ENCODE measurements at regions not wholly inside any gene's neighbourhood (a gene's known extent, or its start where the extent isn't known, plus 50 kb on each side); places are given as distances from the start of the nearest gene placed in this dataset.

GRCh38 chr2:7997279-7997678 is 684.6 kb upstream of the ID2 start:
- no peaks in the 10 kb centered on the region for H3K36me3 Mint-ChIP-seq
- H3K9me3 Mint-ChIP-seq (ENCODE audit: low read depth): no peaks in the 10 kb centered on the region
- H3K4me1 Mint-ChIP-seq (ENCODE audit: low read depth): peaks cover 2% of the 10 kb centered on the region
- H3K27me3 Mint-ChIP-seq: no peaks in the 10 kb centered on the region
- H3K4me3 Mint-ChIP-seq: no peak overlapping the region
- H3K27ac Mint-ChIP-seq: no peak overlapping the region

GRCh38 chr2:7999683-8000476 is 682.0 kb upstream of the ID2 start:
- Mint-ChIP-seq H3K27me3 (no peaks in the 10 kb centered on the region), H3K9me3 (ENCODE audit: low read depth) (no peaks in the 10 kb centered on the region), H3K4me3 (no peak overlapping the region), H3K4me1 (ENCODE audit: low read depth) (peaks cover 2% of the 10 kb centered on the region), H3K36me3 (no peaks in the 10 kb centered on the region), H3K27ac (no peak overlapping the region)

- H3K9me3 Mint-ChIP-seq (ENCODE audit: low read depth): no peaks in the 10 kb centered on the region
- H3K36me3 Mint-ChIP-seq: no peaks in the 10 kb centered on the region
- H3K4me3 Mint-ChIP-seq: no peak overlapping the region
- H3K27ac Mint-ChIP-seq: no peak overlapping the region
- peaks cover 2% of the 10 kb centered on the region for H3K4me1 Mint-ChIP-seq (ENCODE audit: low read depth)
- H3K27me3 Mint-ChIP-seq: no peaks in the 10 kb centered on the region
Measured at GRCh38 chr2:8000870-8001269, 681.0 kb upstream of the ID2 start.

- H3K27me3 Mint-ChIP-seq: no peaks in the 10 kb centered on the region
- H3K9me3 Mint-ChIP-seq (ENCODE audit: low read depth): no peaks in the 10 kb centered on the region
- no peaks in the 10 kb centered on the region for H3K36me3 Mint-ChIP-seq
- no peaks in the 10 kb centered on the region for H3K4me1 Mint-ChIP-seq (ENCODE audit: low read depth)
- H3K27ac Mint-ChIP-seq: no peak overlapping the region
- H3K4me3 Mint-ChIP-seq: no peak overlapping the region
Measured at GRCh38 chr2:8002765-8003393, 679.0 kb upstream of the ID2 start.

GRCh38 chr2:8003462-8004075 is 678.3 kb upstream of the ID2 start:
- no peaks in the 10 kb centered on the region for H3K36me3 Mint-ChIP-seq
- H3K4me3 Mint-ChIP-seq: no peak overlapping the region

GRCh38 chr2:8004250-8004681 is 677.6 kb upstream of the ID2 start:
- H3K27ac Mint-ChIP-seq: no peak overlapping the region
- no peaks in the 10 kb centered on the region for H3K36me3 Mint-ChIP-seq
- no peak overlapping the region for H3K4me3 Mint-ChIP-seq
- H3K9me3 Mint-ChIP-seq (ENCODE audit: low read depth): no peaks in the 10 kb centered on the region
- no peaks in the 10 kb centered on the region for H3K4me1 Mint-ChIP-seq (ENCODE audit: low read depth)
- no peaks in the 10 kb centered on the region for H3K27me3 Mint-ChIP-seq

More at GRCh38 chr2:8003462-8004075, 678.3 kb upstream of the ID2 start:
- no peaks in the 10 kb centered on the region for H3K27me3 Mint-ChIP-seq
- no peak overlapping the region for H3K27ac Mint-ChIP-seq
- no peaks in the 10 kb centered on the region for H3K9me3 Mint-ChIP-seq (ENCODE audit: low read depth)
- H3K4me1 Mint-ChIP-seq (ENCODE audit: low read depth): no peaks in the 10 kb centered on the region

DNA sequence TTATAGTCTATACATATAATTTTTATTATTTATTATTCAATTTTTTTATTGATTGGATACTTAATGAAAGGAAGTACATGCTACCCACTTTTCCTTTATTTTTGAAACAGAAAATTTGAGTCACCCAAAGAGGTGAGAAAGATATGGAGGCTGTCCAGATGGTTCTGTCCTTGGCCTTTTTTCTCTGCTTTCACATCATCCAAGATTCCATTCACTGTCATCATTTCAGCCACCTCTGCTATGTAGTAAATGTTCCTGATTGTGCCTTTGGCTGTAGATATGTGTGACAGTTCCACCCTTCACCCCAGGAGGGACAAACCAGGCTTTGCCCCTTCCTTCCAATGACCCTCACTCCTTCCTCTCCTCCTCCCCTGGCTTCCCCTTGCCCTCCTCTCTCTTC is 675.7 kb upstream of the ID2 start:
- Mint-ChIP-seq H3K27ac (no peak overlapping the region), H3K36me3 (no peaks in the 10 kb centered on the region), H3K4me3 (no peak overlapping the region), H3K9me3 (ENCODE audit: low read depth) (no peaks in the 10 kb centered on the region), H3K4me1 (ENCODE audit: low read depth) (no peaks in the 10 kb centered on the region), H3K27me3 (no peaks in the 10 kb centered on the region)

GRCh38 chr2:8006626-8007025 is 675.2 kb upstream of the ID2 start:
- Mint-ChIP-seq H3K4me3 (no peak overlapping the region), H3K27ac (no peak overlapping the region), H3K9me3 (ENCODE audit: low read depth) (no peaks in the 10 kb centered on the region), H3K27me3 (no peaks in the 10 kb centered on the region), H3K4me1 (ENCODE audit: low read depth) (no peaks in the 10 kb centered on the region), H3K36me3 (no peaks in the 10 kb centered on the region)

DNA sequence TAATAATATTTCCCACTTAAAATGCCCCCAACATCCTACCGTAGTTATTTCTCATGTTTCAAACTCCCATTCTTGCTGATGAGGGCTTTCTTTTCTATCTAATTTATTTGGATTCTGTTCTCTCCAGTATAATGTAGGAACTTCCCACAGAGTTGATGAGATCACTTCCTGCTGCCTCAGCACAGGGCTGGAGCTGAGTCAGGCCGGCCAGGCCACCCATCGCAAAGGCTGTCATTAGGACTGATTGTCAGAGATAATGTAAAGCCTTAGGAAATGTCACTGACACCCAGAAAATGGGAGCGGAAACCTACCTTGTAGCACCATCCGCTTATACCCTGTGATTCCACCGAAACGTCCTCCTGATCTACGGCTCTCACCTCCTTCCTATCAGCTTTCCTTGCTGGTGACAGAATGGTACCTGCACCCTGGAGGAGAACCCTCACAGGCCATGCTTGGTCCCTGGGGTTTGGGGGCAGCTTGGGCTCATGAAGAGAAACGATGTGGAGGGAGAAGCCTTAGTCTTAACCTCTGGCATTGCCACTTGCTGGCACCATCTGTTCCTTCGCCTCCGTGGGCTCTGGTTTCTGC is 672.8 kb upstream of the ID2 start:
- no peak overlapping the region for H3K27ac Mint-ChIP-seq
- H3K9me3 Mint-ChIP-seq (ENCODE audit: low read depth): no peaks in the 10 kb centered on the region
- no peaks in the 10 kb centered on the region for H3K4me1 Mint-ChIP-seq (ENCODE audit: low read depth)
- H3K4me3 Mint-ChIP-seq: no peak overlapping the region
- no peaks in the 10 kb centered on the region for H3K27me3 Mint-ChIP-seq
- no peaks in the 10 kb centered on the region for H3K36me3 Mint-ChIP-seq

- no peaks in the 10 kb centered on the region for H3K36me3 Mint-ChIP-seq
- H3K4me1 Mint-ChIP-seq (ENCODE audit: low read depth): no peaks in the 10 kb centered on the region
- no peaks in the 10 kb centered on the region for H3K27me3 Mint-ChIP-seq
- H3K9me3 Mint-ChIP-seq (ENCODE audit: low read depth): no peaks in the 10 kb centered on the region
- H3K4me3 Mint-ChIP-seq: no peak overlapping the region
- no peak overlapping the region for H3K27ac Mint-ChIP-seq
Measured at GRCh38 chr2:8015848-8016600, 665.8 kb upstream of the ID2 start.

GRCh38 chr2:8016688-8017087 is 665.2 kb upstream of the ID2 start:
- Mint-ChIP-seq H3K9me3 (ENCODE audit: low read depth) (no peaks in the 10 kb centered on the region), H3K4me3 (no peak overlapping the region), H3K27me3 (no peaks in the 10 kb centered on the region), H3K27ac (no peak overlapping the region), H3K36me3 (no peaks in the 10 kb centered on the region), H3K4me1 (ENCODE audit: low read depth) (no peaks in the 10 kb centered on the region)

GRCh38 chr2:8018956-8019355 is 662.9 kb upstream of the ID2 start:
- peaks cover 10% of the 10 kb centered on the region for H3K4me1 Mint-ChIP-seq (ENCODE audit: low read depth)
- peaks cover 1% of the 10 kb centered on the region for H3K36me3 Mint-ChIP-seq
- H3K27ac Mint-ChIP-seq: no peak overlapping the region
- no peak overlapping the region for H3K4me3 Mint-ChIP-seq
- H3K27me3 Mint-ChIP-seq: no peaks in the 10 kb centered on the region
- no peaks in the 10 kb centered on the region for H3K9me3 Mint-ChIP-seq (ENCODE audit: low read depth)

DNA sequence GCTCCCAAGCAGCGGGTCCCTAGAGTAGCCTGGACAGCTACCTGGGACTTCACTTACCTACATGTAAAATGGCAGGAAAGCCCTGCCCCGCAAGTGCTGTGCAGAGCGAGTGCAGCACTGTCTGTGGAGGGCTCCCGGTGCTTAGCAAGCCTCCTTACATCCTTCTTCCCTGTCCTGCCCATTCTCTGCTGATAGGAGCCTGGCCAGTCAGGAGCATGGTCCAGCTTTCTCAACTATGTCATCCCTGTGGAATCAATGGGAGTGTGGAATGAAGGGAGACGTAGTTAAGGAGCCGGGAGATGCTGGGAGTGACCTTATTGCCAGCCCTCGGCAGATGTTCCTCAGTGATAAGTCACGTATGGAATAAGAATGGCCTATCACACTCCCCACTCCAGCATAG is 661.9 kb upstream of the ID2 start:
- H3K27ac Mint-ChIP-seq: no peak overlapping the region
- no peaks in the 10 kb centered on the region for H3K27me3 Mint-ChIP-seq
- no peaks in the 10 kb centered on the region for H3K9me3 Mint-ChIP-seq (ENCODE audit: low read depth)
- H3K4me3 Mint-ChIP-seq: no peak overlapping the region
- H3K4me1 Mint-ChIP-seq (ENCODE audit: low read depth): peaks cover 11% of the 10 kb centered on the region
- peaks cover 3% of the 10 kb centered on the region for H3K36me3 Mint-ChIP-seq

GRCh38 chr2:8021921-8022320 is 659.9 kb upstream of the ID2 start:
- no peaks in the 10 kb centered on the region for H3K9me3 Mint-ChIP-seq (ENCODE audit: low read depth)
- H3K27me3 Mint-ChIP-seq: no peaks in the 10 kb centered on the region
- H3K4me1 Mint-ChIP-seq (ENCODE audit: low read depth): peaks cover 11% of the 10 kb centered on the region
- no peak overlapping the region for H3K27ac Mint-ChIP-seq
- peaks cover 3% of the 10 kb centered on the region for H3K36me3 Mint-ChIP-seq
- no peak overlapping the region for H3K4me3 Mint-ChIP-seq
